ENCODE measurements at regions not wholly inside any gene's neighbourhood (a gene's known extent, or its start where the extent isn't known, plus 50 kb on each side); places are given as distances from the start of the nearest gene placed in this dataset.
A peak's percentile ranks its signal among the peaks of the same experiment; 100 is the strongest.

GRCh38 chr14:94717808-94718207, 52.1 kb downstream of the GSC start:
- DNase-seq (ENCODE audit: low spot score): no peak

- DNase-seq (ENCODE audit: low spot score): no peak
Observed at GRCh38 chr14:94716976-94717375, 52.9 kb downstream of the GSC start.

- peak; percentile 41 for DNase-seq (ENCODE audit: low spot score)
Observed at GRCh38 chr14:94713115-94713514, 56.8 kb downstream of the GSC start.

GRCh38 chr14:94710731-94711130, 59.2 kb downstream of the GSC start:
- no peak for DNase-seq (ENCODE audit: low spot score)

GRCh38 chr14:94707494-94707893, 62.4 kb downstream of the GSC start:
- no peak for DNase-seq (ENCODE audit: low spot score)

- no peak for DNase-seq (ENCODE audit: low spot score)
Observed at GRCh38 chr14:94706133-94706532, 63.8 kb downstream of the GSC start.

- DNase-seq (ENCODE audit: low spot score): no peak
Observed at GRCh38 chr14:94702629-94703028, 67.3 kb downstream of the GSC start.

- no peak for DNase-seq (ENCODE audit: low spot score)
Observed at GRCh38 chr14:94701861-94702370, 68.0 kb downstream of the GSC start.

GRCh38 chr14:94700336-94700735, 69.6 kb downstream of the GSC start:
- no peak for DNase-seq (ENCODE audit: low spot score)

GRCh38 chr14:94699831-94700230, 70.1 kb downstream of the GSC start:
- DNase-seq (ENCODE audit: low spot score): no peak

- no peak for DNase-seq (ENCODE audit: low spot score)
Observed at GRCh38 chr14:94697773-94698556, 71.9 kb downstream of the GSC start.

- DNase-seq (ENCODE audit: low spot score): no peak
Observed at GRCh38 chr14:94696518-94696917, 73.4 kb downstream of the GSC start.

GRCh38 chr14:94695231-94695630, 74.7 kb downstream of the GSC start:
- DNase-seq (ENCODE audit: low spot score): no peak

GRCh38 chr14:94691660-94692034, 78.3 kb downstream of the GSC start:
- no peak for DNase-seq (ENCODE audit: low spot score)

GRCh38 chr14:94690896-94691659, 78.8 kb downstream of the GSC start:
- no peak for DNase-seq (ENCODE audit: low spot score)

- DNase-seq (ENCODE audit: low spot score): no peak
Observed at GRCh38 chr14:94690486-94690885, 78.3 kb downstream of the SERPINA3 start.

- no peak for DNase-seq (ENCODE audit: low spot score)
Observed at GRCh38 chr14:94689985-94690400, 77.8 kb downstream of the SERPINA3 start.

GRCh38 chr14:94689218-94689984, 77.2 kb downstream of the SERPINA3 start:
- peak; percentile 74 for DNase-seq (ENCODE audit: low spot score)

- no peak for DNase-seq (ENCODE audit: low spot score)
Observed at GRCh38 chr14:94686511-94687160, 74.4 kb downstream of the SERPINA3 start.

- no peak for DNase-seq (ENCODE audit: low spot score)
Observed at GRCh38 chr14:94685681-94686485, 73.7 kb downstream of the SERPINA3 start.

- DNase-seq (ENCODE audit: low spot score): no peak
Observed at GRCh38 chr14:94685166-94685581, 73.0 kb downstream of the SERPINA3 start.
